Liver (tissue), 7 donors: ENCODE measurements at regions not wholly inside any gene's neighbourhood (a gene's known extent, or its start where the extent isn't known, plus 50 kb on each side); places are given as distances from the start of the nearest gene placed in this dataset.

Experiments
- DNase-seq: peaks from one replicate; pipeline ENCODE4 v3.0.0-alpha.2; 2017; ENCODE audit warnings: low spot score
- H3K27ac ChIP-seq, 2 donors: one replicate each; pipeline ENCODE4 v1.7.0; 2013; ENCODE audit warnings: inconsistent platforms in 2 of 2, low read length in 2 of 2, control low read depth in 1 of 2, low read depth in 1 of 2, mild to moderate bottlenecking in 1 of 2
- H3K27me3 ChIP-seq, 4 donors: one replicate each; pipeline versions ENCODE4 v1.6.1 to v1.7.0; 2013; ENCODE audit warnings: low read length in 3 of 4, inconsistent platforms in 1 of 4, mild to moderate bottlenecking in 1 of 4, moderate library complexity in 1 of 4; ENCODE audit not compliant: control insufficient read depth in 4 of 4, insufficient read depth in 4 of 4
- H3K36me3 ChIP-seq, 4 donors: one replicate each; pipeline versions ENCODE4 v1.6.1 to v1.7.0; 2013; ENCODE audit warnings: low read length in 3 of 4, mild to moderate bottlenecking in 3 of 4, low read depth in 1 of 4, moderate library complexity in 1 of 4; ENCODE audit not compliant: control insufficient read depth in 4 of 4, insufficient read depth in 3 of 4
- H3K4me1 ChIP-seq, 4 donors: one replicate each; pipeline versions ENCODE4 v1.6.1 to v1.7.0; 2013; ENCODE audit warnings: low read length in 3 of 4, mild to moderate bottlenecking in 3 of 4, moderate library complexity in 1 of 4; ENCODE audit not compliant: control insufficient read depth in 4 of 4, insufficient read depth in 4 of 4
- H3K4me3 ChIP-seq, 3 donors: one replicate each; pipeline versions ENCODE4 v1.6.1 to v1.7.0; 2013; ENCODE audit warnings: low read length in 3 of 3, control low read depth in 1 of 3, low read depth in 1 of 3, mild to moderate bottlenecking in 1 of 3
- H3K9ac ChIP-seq, 2 donors: one replicate each; pipeline ENCODE4 v1.7.0; 2013; ENCODE audit warnings: low read length in 2 of 2, mild to moderate bottlenecking in 2 of 2, moderate library complexity in 2 of 2, control low read depth in 1 of 2, low read depth in 1 of 2
- H3K9me3 ChIP-seq, 4 donors: one replicate each; pipeline versions ENCODE4 v1.6.1 to v1.7.0; 2013; ENCODE audit warnings: low read length in 3 of 4; ENCODE audit not compliant: control insufficient read depth in 4 of 4
- ATF3 ChIP-seq: IDR thresholded peaks from 2 replicates; pipeline ENCODE4 v1.6.1; 2016; ENCODE audit warnings: antibody characterized with exemption
- EGR1 ChIP-seq, 2 donors: IDR thresholded peaks; 2 replicates each; pipeline ENCODE4 v1.6.1; 2016 to 2018; ENCODE audit warnings: antibody characterized with exemption in 2 of 2, low read depth in 2 of 2
- FOXA1 ChIP-seq: IDR thresholded peaks from 2 replicates; pipeline ENCODE4 v1.6.1; 2016; ENCODE audit warnings: antibody characterized with exemption
- FOXA2 ChIP-seq: IDR thresholded peaks from 2 replicates; pipeline ENCODE4 v1.6.1; 2016; ENCODE audit warnings: antibody characterized with exemption
- GABPA ChIP-seq, 2 donors: IDR thresholded peaks in 1 of 2; conservative IDR thresholded peaks in 1 of 2; 2 replicates each; pipeline ENCODE4 v1.6.1; 2016; ENCODE audit warnings: antibody characterized with exemption in 2 of 2, mild to moderate bottlenecking in 1 of 2, moderate library complexity in 1 of 2
- HNF4G ChIP-seq: IDR thresholded peaks from 2 replicates; pipeline ENCODE4 v1.6.1; 2016; ENCODE audit warnings: antibody characterized with exemption
- JUND ChIP-seq, 2 donors: IDR thresholded peaks; 2 replicates each; pipeline ENCODE4 v1.6.1; 2016; ENCODE audit warnings: antibody characterized with exemption in 2 of 2
- MAX ChIP-seq: IDR thresholded peaks from 2 replicates; pipeline ENCODE4 v1.6.1; 2016; ENCODE audit warnings: antibody characterized with exemption
- NR2F2 ChIP-seq: IDR thresholded peaks from 2 replicates; pipeline ENCODE4 v1.6.1; 2016; ENCODE audit warnings: antibody characterized with exemption
- REST ChIP-seq: IDR thresholded peaks from 2 replicates; pipeline ENCODE4 v1.6.1; 2016; ENCODE audit warnings: antibody characterized with exemption, mild to moderate bottlenecking
- RXRA ChIP-seq, 2 donors: IDR thresholded peaks; 2 replicates each; pipeline ENCODE4 v1.6.1; 2017 to 2018; ENCODE audit warnings: antibody characterized with exemption in 2 of 2, mild to moderate bottlenecking in 1 of 2
- SP1 ChIP-seq: IDR thresholded peaks from 2 replicates; pipeline ENCODE4 v1.6.1; 2018; ENCODE audit warnings: antibody characterized with exemption, mild to moderate bottlenecking
- TAF1 ChIP-seq: conservative IDR thresholded peaks from 2 replicates; pipeline ENCODE4 v1.6.1; 2016; ENCODE audit warnings: antibody characterized with exemption, mild to moderate bottlenecking
- YY1 ChIP-seq: IDR thresholded peaks from 2 replicates; pipeline ENCODE4 v1.6.1; 2016; ENCODE audit warnings: antibody characterized with exemption, mild to moderate bottlenecking
- ZBTB33 ChIP-seq: IDR thresholded peaks from 2 replicates; pipeline ENCODE4 v1.6.1; 2016; ENCODE audit warnings: antibody characterized with exemption
- WGBS: extraction: QIAGEN DNeasy Blood & Tissue Kit; methylation state at CpG from one replicate; pipeline ENCODE4 v1.1.7; 2013; 5-methylcytosine and 5-hydroxymethylcytosine counted together
- donor health status: healthy.
- donor health status: healthy.
- donor health status: healthy.
- donor health status: healthy.

- 89% methylated on average over 3 of the region's 3 CpGs for WGBS
- Histone ChIP-seq H3K9me3 (no peaks in the 10 kb centered on the region), H3K9ac (no peak overlapping the region), H3K27me3 (no peaks in the 10 kb centered on the region), H3K27ac (no peak overlapping the region), H3K4me3 (no peak overlapping the region), H3K36me3 (no peaks in the 10 kb centered on the region), H3K4me1 (no peaks in the 10 kb centered on the region)
- no peak for DNase-seq
- no peak for TF ChIP-seq SP1
- TF ChIP-seq FOXA1 = no peak
- no peak for TF ChIP-seq MAX
- no peak for TF ChIP-seq HNF4G
- TF ChIP-seq FOXA2 = no peak
- TF ChIP-seq ATF3 = no peak
- TF ChIP-seq JUND (IDR thresholded peaks at IDR 0.05) = no peak
- no peak for TF ChIP-seq GABPA (IDR thresholded peaks at IDR 0.05 in 1 of 2, conservative IDR thresholded peaks at IDR 0.05 in 1 of 2)
- no peak for TF ChIP-seq EGR1 (IDR thresholded peaks at IDR 0.05; ENCODE audit: low read depth in 2 of 2)
- TF ChIP-seq ZBTB33 = no peak
- TF ChIP-seq REST = no peak
- no peak for TF ChIP-seq RXRA (IDR thresholded peaks at IDR 0.05)
- no peak for TF ChIP-seq YY1
- no peak for TF ChIP-seq NR2F2
These were observed 109.6 kb downstream of the ELAPOR2 start for GRCh38 chr7:86949779-86950260.

- DNase-seq = no peak
- 79% methylated on average over 7 of the region's 7 CpGs for WGBS
- Histone ChIP-seq H3K9ac (no peak overlapping the region), H3K9me3 (no peaks in the 10 kb centered on the region), H3K27ac (no peak overlapping the region), H3K36me3 (no peaks in the 10 kb centered on the region), H3K27me3 (no peaks in the 10 kb centered on the region), H3K4me1 (no peaks in the 10 kb centered on the region), H3K4me3 (no peak overlapping the region)
- TF ChIP-seq FOXA1 (no peak), REST (no peak), ATF3 (no peak), TAF1 (no peak)
These were observed 110.2 kb downstream of the ELAPOR2 start for GRCh38 chr7:86949052-86949778.
